GM19467 (cell line): ENCODE measurements at regions not wholly inside any gene's neighbourhood (a gene's known extent, or its start where the extent isn't known, plus 50 kb on each side); places are given as distances from the start of the nearest gene placed in this dataset.
"Not testable (repeated sequence)": the region's sequence is repeated elsewhere in the genome, so short reads cannot be mapped to it uniquely, and the experiment has no call there.

Experiments used
- ATAC-seq: cut with Tn5 transposase; IDR thresholded peaks from one replicate; pipeline ENCODE4 v1.9.1; 2021; ENCODE audit warnings: mild to moderate bottlenecking, moderate library complexity; ENCODE audit not compliant: unreplicated experiment

DNA sequence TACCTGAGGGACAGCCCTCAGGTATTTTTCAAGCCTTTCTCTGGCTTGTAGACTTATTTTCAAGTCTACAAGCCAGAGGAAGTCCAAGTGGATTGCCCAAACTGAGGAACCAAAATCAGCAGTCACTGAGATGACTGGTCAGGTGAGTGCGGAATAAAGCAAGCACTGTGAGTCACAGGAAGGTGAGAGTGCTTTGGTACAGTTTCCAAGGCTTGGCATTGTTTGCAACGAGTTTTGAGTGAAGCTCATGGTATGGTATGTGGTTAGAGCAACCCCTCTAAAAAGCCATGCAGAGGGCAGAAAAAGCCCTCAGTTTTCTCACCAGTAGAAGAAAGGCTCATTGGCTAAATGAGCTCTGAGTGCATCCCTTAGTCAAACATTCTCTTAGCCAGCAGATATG is 112.8 kb upstream of the EOLA2 start:
- ATAC-seq = no peak

DNA sequence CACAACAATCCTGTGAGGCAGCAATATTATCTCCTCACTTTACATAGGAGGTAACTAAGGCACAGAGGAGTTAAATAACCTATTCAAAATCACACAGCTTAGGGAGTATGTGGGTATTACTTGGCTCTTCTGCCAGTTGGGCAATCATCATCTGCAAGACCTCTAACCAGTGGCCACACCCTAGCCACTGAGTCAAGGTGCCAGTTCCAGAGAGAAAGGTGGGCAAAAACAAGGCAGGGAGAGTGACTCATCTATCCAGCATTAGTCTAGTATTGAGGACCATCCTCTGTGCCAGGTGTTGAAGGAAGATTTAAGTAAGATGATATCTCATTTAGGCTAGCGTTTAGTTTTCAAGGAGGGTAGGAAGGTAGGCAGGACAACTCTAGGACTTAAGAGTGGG is 113.9 kb upstream of the EOLA2 start:
- no peak for ATAC-seq

DNA sequence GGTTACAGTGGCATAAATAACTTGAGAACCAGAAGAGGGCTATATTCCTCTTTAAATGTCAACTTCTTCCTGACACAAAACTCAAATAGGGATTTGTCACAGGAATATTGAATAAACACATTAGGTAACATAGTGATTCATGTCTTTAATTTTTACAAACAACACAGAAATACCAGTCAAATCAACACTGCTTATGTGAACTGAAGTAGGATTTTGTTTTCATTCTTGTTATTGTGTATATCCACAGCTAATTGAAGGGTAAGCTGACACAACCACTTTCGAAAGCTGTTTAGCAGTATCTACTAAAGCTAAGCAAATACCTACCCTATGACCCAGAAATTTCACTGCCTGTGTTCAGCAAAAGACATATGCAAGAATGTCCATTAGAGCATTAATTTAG is 120.4 kb upstream of the EOLA2 start:
- ATAC-seq = no peak

DNA sequence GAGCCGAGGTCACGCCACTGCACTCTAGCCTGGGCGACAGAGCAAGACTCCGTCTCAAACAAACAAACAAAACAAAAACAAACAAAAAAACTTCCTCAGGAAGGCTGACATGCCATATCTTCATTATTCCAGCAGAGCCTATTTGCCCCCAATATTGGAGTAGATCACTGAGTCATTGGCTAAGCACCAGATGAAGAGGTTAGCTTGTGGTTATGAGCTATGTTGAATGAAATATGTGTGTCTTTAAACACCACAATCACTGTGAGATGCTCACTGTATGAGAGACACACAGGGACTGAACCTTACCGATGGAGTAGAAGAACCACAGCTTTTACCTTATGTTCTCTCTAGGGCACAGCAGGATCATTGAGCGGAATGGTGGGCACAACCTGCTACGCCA is 122.1 kb upstream of the EOLA2 start:
- ATAC-seq = no peak

DNA sequence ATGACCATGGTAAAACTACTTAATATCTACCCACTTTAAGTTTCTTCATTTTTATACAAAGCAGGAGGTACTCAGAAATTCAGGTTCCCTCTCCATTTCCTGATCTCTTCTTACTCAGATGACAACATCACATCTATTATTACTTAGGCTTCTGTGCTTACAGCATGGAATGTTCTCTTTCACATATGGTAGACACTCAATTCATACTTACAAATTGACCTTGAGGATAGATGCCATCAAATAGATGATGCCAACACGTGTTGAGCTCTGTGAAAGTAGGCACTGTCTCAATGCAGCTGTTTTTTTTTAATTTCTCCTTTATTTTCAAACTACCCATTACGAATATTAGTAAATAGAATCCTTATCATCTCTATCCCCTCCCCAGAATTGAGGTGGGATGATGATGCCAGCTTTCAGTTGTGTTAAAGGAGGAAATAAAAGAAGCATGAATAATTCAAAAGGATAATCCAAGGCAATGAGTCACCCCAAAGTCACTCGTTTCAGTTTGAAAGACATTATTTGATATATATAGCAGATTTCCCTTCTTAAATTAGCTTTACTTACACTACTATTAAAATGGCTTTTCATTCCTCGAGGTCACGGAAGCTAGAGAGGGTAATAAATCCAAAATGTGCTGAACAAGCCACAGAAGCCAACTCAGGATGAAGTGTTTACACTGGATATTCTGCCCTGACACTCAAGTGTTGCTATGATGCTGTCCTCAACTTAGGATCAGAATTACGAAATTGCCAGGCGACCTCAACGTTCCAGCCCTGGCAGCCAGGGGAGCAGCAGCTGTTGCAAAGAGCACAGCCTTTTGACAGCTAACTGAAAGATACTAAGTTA is 124.2 kb upstream of the EOLA2 start:
- no peak for ATAC-seq

DNA sequence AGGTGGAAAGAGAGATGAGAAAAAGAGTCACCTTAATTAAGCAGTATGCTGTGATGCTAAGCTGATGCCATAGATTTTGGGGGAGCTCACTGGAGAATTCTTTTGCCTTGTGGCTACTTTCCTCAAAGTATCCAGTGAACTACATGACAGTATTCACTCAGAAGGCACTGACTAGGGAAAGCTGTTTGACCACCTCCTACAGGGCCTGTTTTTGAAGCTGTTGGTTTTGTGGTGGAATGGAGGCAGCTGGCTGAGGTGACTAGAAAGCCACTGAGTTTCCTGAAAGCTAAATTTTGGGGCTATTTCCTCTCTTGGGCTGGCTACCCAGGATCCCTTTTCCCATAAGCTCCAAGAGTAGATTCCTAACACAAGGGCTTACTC is 124.8 kb upstream of the EOLA2 start:
- ATAC-seq = no peak

DNA sequence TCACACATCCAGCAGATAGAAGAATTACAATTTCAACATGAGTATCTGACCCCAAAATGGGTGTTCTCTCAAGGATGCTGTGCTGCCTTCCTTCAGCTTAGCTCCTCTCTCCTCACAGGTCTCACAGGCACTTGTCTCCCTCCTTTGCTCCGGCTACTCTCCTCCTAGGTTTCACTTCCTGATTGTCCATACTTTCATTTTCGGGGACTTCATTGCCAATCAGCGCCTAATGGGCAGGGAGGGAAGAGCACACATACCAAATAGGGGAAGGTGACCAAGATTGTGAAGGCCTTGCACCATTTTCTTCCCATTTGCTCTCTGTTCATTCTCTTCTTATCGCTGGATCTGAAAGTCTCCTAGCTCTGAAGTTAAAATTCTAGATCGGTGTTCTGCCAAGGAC is 125.4 kb upstream of the EOLA2 start:
- ATAC-seq = no peak

DNA sequence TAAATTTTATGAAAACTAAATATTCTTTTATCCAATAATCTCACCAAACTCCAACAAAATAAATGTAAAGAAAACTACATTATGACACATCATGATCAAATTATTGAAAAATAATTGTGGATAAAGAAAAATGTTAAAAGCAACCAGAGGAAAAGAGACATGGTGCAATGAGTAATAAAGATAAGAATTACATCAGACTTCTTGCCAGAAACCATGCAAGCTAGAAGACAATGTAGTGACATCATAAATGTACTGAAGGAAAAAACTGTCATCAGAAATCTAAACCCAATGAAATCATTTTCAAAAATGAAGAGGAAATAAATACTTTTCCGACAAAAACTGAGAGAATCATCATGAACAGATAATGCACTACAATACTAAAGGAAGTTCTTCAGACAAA is 135.9 kb upstream of the EOLA2 start:
- no peak for ATAC-seq

DNA sequence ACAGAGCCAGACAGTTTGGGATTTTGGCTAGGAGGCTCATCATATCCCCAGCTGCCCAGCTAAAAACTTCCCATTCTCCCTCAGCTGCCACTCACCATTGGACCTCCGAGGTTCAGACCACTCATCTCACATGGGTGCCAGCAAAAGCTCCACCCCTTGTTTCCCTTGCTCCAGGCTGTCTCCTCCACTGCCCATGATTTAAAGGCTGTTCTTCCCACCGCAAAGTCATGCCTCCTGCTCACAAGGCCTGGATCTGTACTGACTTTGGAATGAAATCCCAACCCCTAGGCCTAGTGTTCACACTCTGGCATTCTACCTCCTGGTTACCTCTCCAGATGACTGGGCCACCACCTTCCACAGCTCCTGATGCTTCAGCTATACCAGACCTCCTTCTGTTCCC is 142.2 kb upstream of the EOLA2 start:
- ATAC-seq = no peak

DNA sequence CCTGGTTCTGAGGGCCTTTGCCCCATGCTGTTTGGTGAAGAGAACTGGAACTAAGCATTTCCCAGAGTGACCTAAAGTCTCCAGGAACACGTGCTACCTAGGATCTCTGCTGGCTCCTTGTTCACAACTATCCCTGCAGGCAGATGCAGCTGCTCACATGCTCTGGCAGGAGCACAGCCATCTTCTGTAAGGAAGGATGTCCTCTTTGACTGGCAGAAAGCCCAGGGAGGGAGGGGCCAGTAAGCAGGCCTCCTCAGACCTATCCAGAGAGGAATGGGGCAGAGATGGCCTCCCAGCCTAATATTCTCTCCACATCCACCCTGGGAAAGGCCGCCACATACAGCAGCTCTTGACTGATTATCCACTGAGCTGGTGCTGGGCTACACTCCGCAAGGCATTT is 142.8 kb upstream of the EOLA2 start:
- ATAC-seq = no peak

DNA sequence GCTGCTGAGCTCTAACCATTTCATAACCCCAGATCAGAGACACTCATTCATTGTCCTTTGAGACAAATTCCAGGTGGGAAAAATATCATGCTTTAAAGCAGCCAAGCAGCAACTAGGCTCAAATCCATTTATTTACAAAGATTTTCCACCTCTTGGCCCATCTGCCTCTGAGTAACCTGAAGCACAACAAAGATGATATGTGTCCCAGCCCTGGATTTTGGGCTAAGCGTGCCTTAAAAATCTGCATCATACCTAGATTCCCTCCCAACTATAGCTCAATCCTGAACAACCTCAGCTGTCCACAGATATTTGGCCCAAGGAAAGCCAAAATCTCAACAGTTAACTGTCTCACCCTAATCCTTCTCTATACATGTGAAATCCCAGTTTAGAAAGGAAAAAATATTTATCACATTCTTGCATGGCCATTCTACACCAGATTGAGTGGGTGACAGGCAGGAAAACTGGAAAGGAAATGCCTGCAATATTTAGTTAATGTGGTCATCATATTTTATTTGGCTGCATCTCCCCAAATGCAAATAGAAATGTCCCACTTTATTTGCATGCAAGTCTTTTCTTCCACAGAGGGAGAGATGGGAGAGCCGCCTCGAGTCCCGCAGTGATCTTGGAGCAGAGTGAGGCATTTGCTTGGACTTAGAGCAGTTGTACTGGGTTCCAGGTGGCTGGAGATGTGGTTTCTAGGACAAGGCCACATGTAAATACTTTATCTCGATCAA is 146.4 kb upstream of the EOLA2 start:
- ATAC-seq = no peak

DNA sequence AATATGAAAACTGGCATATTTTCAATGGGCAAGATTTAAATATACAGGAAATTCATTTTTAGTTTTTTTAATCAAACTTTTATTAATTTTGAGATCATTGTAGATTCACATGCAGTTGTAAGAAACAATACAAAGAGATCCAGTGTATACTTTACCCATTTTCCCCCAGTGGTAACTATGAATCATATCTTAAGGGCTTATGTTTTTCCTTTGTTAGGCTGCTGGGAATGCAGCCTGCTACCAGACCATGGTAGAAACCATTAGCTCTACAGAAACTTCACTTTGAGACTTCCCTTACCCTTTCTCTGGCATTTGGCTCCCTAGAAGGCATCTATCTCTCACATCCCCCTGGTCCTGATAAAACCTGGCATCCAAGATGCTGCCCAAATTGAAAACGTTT is 147.6 kb upstream of the EOLA2 start:
- no peak for ATAC-seq

DNA sequence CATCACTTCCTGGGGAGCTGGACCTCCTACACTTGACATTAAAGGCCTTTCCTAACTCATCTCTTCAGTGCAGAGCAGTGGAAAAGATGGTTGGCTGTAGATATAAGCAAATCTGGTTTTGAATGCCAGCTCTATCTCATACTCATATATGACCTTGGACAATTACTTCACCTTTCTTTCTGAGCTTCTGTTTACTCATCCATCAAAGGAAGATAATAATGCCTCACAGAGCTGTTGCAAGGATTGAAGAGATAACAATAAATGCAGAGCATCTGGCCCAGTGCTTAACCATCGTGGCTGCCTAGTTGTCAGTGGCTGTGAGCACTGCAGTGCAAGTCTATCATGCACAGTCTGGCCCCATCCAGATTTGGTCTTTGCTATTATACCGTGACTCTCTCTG is 148.1 kb upstream of the EOLA2 start:
- no peak for ATAC-seq

DNA sequence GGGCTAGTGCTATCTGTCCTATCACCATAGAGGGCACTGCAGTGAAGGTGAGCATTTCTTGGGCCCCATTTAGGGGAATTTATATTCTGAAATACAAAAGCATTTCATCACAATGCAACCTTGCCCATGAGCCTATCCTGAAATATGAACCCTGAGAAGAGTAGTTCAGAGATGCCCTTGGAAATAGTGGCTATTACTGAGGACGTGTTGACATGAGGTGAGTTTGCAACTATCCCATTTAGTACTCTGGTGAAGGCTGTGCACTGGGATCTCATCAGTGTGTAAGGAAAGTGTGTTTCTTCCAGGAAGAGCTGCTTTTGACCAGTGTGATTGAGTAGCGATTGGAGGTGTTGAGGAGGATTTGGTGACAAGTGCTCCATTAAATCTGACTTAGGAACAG is 149.3 kb upstream of the EOLA2 start:
- ATAC-seq = no peak

DNA sequence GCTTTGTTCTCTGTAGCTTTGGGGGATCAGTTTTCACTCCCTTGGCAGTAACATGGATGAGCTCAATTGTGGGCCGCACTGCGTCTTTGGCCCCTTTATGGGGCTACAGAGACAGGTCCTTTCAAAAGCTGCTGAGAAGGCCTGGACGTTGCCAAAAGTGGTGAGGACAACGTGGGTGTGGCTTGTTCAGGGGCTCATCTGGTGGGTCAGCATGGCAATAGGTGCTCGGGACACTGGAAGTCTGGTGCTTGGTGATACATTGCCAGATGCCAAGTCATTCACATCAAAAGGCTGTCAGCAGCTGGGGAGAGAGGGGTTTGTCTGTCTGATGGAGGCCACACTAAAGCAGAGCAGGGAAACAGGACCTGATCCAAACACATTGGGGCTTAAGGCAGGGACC is 149.8 kb upstream of the EOLA2 start:
- no peak for ATAC-seq

DNA sequence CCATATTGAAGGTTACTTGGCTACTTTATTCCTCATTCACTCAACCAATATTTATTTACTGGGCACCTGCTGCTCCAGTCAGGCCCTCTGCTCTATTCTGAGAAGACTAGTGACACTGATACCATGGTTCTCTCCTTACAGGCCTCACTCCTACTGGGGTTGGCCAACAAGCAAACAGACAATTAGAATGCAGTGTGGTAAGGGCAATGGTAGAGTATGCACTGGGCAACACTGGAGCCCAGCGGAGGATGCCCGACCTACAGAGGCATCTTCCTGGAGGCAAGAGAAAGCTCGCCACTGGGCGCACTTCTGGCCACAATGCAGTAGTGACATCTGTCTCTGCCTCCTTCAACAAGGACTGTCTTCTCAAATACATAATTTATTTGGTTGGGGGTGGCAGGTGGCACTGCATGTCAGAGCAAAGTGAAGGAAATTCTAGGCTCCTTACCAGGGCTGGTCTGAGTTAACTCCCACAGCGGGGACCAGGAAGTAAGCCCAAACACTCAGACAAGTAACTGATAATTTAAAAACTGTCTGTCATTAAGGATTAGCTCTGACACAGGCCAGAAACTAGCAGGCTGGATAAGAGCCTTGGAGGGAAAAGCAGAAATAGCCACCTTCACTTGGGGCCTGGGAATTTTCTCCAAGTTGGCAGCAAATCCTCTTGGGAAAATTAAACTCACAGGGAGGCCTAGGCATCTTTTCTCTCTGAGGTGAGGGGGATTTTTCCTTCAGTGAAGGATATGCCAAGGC is 150.7 kb upstream of the EOLA2 start:
- no peak for ATAC-seq

DNA sequence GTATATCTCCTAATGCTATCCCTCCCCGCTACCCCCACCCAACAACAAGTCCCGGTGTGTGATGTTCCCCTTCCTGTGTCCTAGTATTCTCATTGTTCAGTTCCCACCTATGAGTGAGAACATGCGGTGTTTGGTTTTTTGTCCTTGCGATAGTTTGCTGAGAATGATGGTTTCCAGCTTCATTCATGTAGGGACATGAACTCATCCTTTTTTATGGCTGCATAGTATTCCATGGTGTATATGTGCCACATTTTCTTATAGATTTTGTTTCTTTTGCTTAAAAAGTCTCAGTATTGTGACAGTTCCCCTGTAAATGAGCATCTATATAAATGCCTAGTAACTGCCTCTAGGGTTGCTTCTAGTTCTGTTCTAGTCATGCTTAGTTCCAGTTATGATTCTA is 153.0 kb upstream of the EOLA2 start:
- not testable (repeated sequence) for ATAC-seq

DNA sequence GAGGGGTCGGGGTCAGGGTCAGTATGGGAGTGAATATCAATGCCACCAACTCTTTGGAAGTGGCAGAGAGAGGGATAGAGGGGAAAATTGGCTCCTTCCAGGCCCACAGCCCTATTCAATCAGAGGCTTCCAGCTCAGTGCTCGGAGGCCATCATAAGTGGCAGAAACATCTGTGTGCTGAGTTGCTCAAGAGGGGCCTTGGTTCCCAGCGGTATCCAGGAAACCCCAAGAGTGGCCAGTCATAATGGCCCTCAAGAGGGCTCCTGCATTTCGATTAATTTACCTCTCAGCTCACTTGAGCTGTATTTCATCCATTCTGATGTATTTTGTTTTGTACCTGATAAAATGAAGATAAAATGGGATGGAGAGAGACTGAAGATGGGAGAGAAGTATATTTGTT is 154.3 kb upstream of the EOLA2 start:
- ATAC-seq = no peak

DNA sequence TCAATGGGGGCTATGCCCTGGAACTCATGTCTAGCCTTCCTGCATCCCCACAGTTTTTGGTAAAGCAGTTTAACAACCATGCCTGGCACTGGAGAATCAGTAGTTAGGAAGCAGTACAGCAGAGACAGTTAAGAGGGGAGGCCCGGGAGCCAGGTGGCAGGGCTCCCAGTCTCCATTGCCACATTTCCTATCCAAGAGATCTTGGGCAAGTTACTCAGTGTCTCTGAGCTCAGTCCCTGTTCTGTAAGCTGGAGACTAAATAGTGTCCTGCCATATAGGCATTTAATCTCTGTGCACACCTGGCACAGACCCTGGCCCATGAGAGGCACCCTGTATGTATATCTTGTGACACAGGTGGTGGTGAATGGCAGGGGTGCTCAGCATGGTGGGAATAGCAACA is 156.1 kb upstream of the EOLA2 start:
- ATAC-seq = no peak

DNA sequence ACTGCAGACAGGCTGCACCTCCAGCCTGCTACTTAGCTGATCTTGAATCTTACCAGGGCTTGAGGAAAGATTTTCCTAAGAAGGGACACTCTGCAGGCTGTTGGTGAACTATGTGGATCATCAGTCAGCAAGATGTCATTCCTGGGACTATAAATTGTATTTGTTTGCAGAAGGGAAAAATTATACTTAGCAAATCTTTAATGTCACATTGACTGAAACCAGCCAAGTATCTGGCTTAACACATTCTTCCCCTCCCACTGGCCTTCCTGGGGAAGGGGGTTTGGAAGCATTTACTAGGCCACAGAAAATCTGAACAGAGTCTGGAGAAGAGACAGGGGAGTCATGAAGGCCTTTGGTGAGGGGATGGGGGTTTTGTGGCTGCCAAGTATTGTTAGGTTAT is 156.7 kb upstream of the EOLA2 start:
- ATAC-seq = no peak

DNA sequence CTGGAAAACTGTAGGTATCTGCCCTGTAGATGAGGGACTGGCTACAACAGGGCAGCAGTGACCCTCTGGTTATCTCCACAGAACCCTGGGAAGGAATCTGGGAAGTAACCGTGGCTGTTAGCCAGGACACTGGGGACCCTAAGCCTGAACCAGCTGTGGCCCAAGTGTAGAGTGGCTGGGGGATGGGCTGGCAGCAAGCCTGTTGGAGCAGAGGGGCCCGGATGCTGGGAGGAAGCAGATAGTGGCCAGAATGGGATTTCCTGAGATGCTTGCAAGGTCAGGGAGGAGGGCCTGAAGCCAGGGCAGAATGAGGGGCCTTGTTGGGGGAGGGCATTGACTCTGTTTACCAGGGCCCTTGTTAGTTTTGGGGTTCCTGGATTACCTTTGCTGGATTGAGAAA is 161.0 kb upstream of the EOLA2 start:
- no peak for ATAC-seq

DNA sequence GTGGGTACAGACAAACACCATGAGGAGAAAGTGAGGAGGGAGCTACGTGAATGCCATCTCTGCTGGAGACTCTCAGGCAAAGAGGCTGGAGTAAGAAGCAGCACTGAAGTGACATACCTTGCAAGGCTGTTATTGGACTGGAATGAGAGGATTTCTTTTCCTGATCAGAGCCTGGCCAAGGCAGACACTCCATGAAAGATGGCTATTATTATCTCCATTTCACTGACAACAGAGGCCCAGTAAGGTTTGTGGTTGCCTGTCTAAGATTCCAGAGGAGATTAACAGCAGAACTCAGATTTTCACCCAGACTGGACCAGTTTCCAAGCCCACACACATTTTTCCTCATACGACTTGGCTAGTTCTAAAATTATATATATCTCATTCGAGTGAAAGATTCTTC is 162.0 kb upstream of the EOLA2 start:
- ATAC-seq = no peak
